Testis (tissue), 2 donors: ENCODE measurements at regions not wholly inside any gene's neighbourhood (a gene's known extent, or its start where the extent isn't known, plus 50 kb on each side); places are given as distances from the start of the nearest gene placed in this dataset.
"Not testable (repeated sequence)": the region's sequence is repeated elsewhere in the genome, so short reads cannot be mapped to it uniquely, and the experiment has no call there.

Source experiments
- DNase-seq: peaks from one replicate; pipeline ENCODE4 v3.0.0-alpha.2; 2019
- H3K27ac ChIP-seq, 2 donors: fragments of 200-600 bp; sonication (generic); one replicate each; pipeline ENCODE4 v1.5.1; 2019
- H3K27me3 ChIP-seq: fragments of 200-600 bp; sonication (generic); one replicate; pipeline ENCODE4 v1.5.1; 2019
- H3K36me3 ChIP-seq: fragments of 200-600 bp; sonication (generic); one replicate; pipeline ENCODE4 v1.5.1; 2017; ENCODE audit warnings: low read depth; ENCODE audit errors: missing control alignments
- H3K4me1 ChIP-seq: fragments of 200-600 bp; sonication (generic); one replicate; pipeline ENCODE4 v1.5.1; 2019
- H3K4me3 ChIP-seq, 2 donors: fragments of 200-600 bp; sonication (generic); one replicate each; pipeline ENCODE4 v1.5.1; 2017 to 2019
- H3K9me3 ChIP-seq: fragments of 200-600 bp; sonication (generic); one replicate; pipeline ENCODE4 v1.5.1; 2017
- CTCF ChIP-seq, 3 experiments: fragments of 450-650 bp in 2 of 3; fragments of 200-600 bp in 1 of 3; sonication (generic) in 1 of 3; IDR thresholded peaks; one replicate each; pipeline ENCODE4 v1.5.1; 2016 to 2019; ENCODE audit warnings: antibody characterized with exemption in 3 of 3, mild to moderate bottlenecking in 2 of 3, moderate library complexity in 1 of 3
- POLR2A ChIP-seq: fragments of 450-650 bp; IDR thresholded peaks from one replicate; pipeline ENCODE4 v1.6.1; 2017; ENCODE audit warnings: antibody characterized with exemption, mild to moderate bottlenecking, moderate library complexity
- WGBS, 2 donors: methylation state at CpG; one replicate each; pipeline ENCODE4 v1.1.5; 2018; 5-methylcytosine and 5-hydroxymethylcytosine counted together
- intact Hi-C: fragments of 100-400 bp; cut with DNase I; formaldehyde crosslinking; loops from one replicate; pipeline ENCODE4 v1.15.1; 2023; ENCODE audit warnings: low total_unique reads

- TF ChIP-seq CTCF (IDR thresholded peaks at IDR 0.05) (no peak), POLR2A (no peak)
Measured at GRCh38 chr10:8172604-8173003, 118.1 kb downstream of the GATA3 start.

GRCh38 chr10:8173243-8173865, 118.9 kb downstream of the GATA3 start:
- intact Hi-C loops, result no loop called here
- no peaks in the 10 kb centered on the region for H3K9me3 ChIP-seq
- H3K27me3 ChIP-seq, result no peaks in the 10 kb centered on the region
- no peaks in the 10 kb centered on the region for H3K36me3 ChIP-seq
- no peak for DNase-seq
- no peak overlapping the region for H3K4me3 ChIP-seq
- TF ChIP-seq CTCF (IDR thresholded peaks at IDR 0.05), result no peak
- TF ChIP-seq POLR2A, result no peak
- no peaks in the 10 kb centered on the region for H3K4me1 ChIP-seq
- H3K27ac ChIP-seq, result no peak overlapping the region
- WGBS, 2 donors, result 92 to 93% methylated on average over 4 of the region's 4 CpGs

More at GRCh38 chr10:8172604-8173003, 118.1 kb downstream of the GATA3 start:
- WGBS, 2 donors, result 66 to 83% methylated on average over 3 to 7 of the region's 7 CpGs
- intact Hi-C loops, result no loop called here
- DNase-seq, result no peak
- Histone ChIP-seq H3K4me3 (no peak overlapping the region), H3K4me1 (no peaks in the 10 kb centered on the region), H3K36me3 (no peaks in the 10 kb centered on the region), H3K27ac (no peak overlapping the region), H3K9me3 (no peaks in the 10 kb centered on the region), H3K27me3 (no peaks in the 10 kb centered on the region)

- H3K9me3 ChIP-seq, result no peaks in the 10 kb centered on the region
- TF ChIP-seq CTCF (IDR thresholded peaks at IDR 0.05), result no peak
- TF ChIP-seq POLR2A, result no peak
- H3K4me1 ChIP-seq, result no peaks in the 10 kb centered on the region
- DNase-seq, result no peak
- H3K27me3 ChIP-seq, result no peaks in the 10 kb centered on the region
- intact Hi-C loops, result no loop called here
- no peaks in the 10 kb centered on the region for H3K36me3 ChIP-seq
- 76 to 81% methylated on average over 3 of the region's 3 CpGs for WGBS, 2 donors
- no peak overlapping the region for H3K4me3 ChIP-seq
- H3K27ac ChIP-seq, result no peak overlapping the region
Measured at GRCh38 chr10:8173866-8174243, 119.4 kb downstream of the GATA3 start.

- Histone ChIP-seq H3K27ac (no peak overlapping the region), H3K9me3 (no peaks in the 10 kb centered on the region), H3K27me3 (no peaks in the 10 kb centered on the region), H3K36me3 (no peaks in the 10 kb centered on the region), H3K4me1 (no peaks in the 10 kb centered on the region), H3K4me3 (no peak overlapping the region)
- no peak for DNase-seq
- 27 to 33% methylated on average over 7 to 8 of the region's 8 CpGs for WGBS, 2 donors
- intact Hi-C loops, result no loop called here
- TF ChIP-seq CTCF (IDR thresholded peaks at IDR 0.05), result no peak
- TF ChIP-seq POLR2A, result no peak
Measured at GRCh38 chr10:8174762-8175161, 120.3 kb downstream of the GATA3 start.

GRCh38 chr10:8177526-8177925, 123.0 kb downstream of the GATA3 start:
- H3K4me1 ChIP-seq, H3K9me3 ChIP-seq, H3K36me3 ChIP-seq, intact Hi-C loops, H3K4me3 ChIP-seq, H3K27ac ChIP-seq, H3K27me3 ChIP-seq, DNase-seq: not testable (repeated sequence)
- 73 to 81% methylated on average over 2 to 3 of the region's 3 CpGs for WGBS, 2 donors

GRCh38 chr10:8179773-8180172, 125.3 kb downstream of the GATA3 start:
- DNase-seq, H3K4me1 ChIP-seq, H3K9me3 ChIP-seq, H3K27ac ChIP-seq, H3K4me3 ChIP-seq, H3K36me3 ChIP-seq, intact Hi-C loops, H3K27me3 ChIP-seq: not testable (repeated sequence)
- 87 to 88% methylated on average over 1 of the region's 1 CpG for WGBS, 2 donors
